ENCODE measurements at regions not wholly inside any gene's neighbourhood (a gene's known extent, or its start where the extent isn't known, plus 50 kb on each side); places are given as distances from the start of the nearest gene placed in this dataset.
"Not testable (repeated sequence)": the region's sequence is repeated elsewhere in the genome, so short reads cannot be mapped to it uniquely, and the experiment has no call there.

- no peak for DNase-seq
Measured at GRCh38 chr10:81680359-81680758, 194.6 kb upstream of the NRG3 start.

DNA sequence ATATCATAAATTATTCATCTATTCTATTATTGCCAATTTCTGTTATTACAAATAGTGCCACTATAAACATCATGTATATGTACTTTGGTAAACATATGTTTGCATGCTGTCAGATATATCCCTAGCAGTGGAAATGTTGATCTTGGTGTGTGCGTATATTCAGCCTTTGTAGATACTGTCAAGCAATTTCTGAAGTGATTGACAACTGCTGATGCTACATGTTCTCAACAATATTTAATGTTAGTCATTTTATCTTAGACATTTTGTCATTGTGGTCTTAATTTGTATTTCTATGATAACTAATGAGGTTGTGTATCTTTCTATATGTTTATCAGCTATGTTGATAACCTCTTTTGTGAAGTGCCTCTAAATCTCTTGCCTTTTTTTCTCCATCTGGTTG is 186.5 kb upstream of the NRG3 start:
- no peak for DNase-seq

DNA sequence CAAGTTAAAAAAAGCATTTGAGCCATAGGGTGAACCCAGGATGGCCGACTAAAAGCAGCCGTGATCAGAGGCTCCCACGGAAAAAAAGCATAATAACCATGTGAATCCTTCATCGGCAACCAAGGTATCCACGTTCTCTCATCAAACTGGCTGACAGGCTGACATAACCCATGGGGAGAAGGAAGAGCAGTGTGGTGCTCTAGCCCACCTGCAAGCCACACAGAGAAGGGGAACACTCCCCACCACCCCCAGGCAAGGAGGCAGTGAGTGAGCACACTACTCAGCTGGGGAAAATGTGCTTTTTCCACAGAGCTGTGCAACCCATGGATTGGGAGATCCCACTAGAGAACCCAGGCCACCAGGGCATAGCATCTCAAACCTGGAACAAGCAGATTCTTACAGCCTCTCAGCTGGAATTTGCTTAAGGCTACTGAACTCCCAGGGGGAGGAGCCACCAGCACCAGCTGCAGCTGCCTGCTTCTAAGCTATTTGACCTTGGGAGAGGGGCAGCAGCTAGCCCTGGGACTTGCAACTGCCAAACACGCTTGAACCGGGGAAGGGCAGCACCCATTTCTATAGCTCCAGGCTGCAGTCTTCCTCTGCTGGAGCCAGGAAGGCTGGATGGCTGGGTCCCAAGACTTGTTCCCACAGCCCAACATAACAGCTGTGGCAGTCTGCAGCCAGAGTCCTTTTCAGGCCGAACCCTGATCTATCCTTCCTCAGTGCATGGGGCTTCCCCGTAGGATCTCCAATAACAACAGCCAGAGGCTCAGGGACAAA is 178.2 kb upstream of the NRG3 start:
- no peak for DNase-seq

GRCh38 chr10:81704596-81704995 is 170.4 kb upstream of the NRG3 start:
- no peak for DNase-seq

GRCh38 chr10:81708416-81708815 is 166.6 kb upstream of the NRG3 start:
- no peak for DNase-seq

DNA sequence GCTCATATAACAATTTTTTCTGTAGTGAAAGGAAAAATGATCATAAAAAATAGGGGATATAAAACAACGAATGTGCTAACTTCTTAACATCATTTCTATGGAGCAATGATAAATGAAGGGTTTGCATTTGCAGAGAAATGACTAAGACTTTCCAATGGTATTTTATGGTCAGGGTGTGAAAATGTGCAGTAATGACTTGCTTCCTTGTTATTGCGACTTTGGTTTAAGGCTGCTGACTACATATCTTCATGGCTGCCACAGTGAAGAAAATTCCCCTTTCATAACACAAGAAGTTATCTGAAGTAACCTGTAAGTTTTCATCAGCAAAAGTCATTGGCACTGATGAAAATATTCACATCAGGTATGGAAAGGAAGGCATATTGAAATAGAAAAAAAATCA is 166.1 kb upstream of the NRG3 start:
- no peak for DNase-seq

- DNase-seq = no peak
Measured at GRCh38 chr10:81722399-81722798, 152.6 kb upstream of the NRG3 start.

GRCh38 chr10:81724431-81724830 is 150.6 kb upstream of the NRG3 start:
- DNase-seq = peak in 3 of 6 experiments; percentile 9 to 26 (median 12)

DNA sequence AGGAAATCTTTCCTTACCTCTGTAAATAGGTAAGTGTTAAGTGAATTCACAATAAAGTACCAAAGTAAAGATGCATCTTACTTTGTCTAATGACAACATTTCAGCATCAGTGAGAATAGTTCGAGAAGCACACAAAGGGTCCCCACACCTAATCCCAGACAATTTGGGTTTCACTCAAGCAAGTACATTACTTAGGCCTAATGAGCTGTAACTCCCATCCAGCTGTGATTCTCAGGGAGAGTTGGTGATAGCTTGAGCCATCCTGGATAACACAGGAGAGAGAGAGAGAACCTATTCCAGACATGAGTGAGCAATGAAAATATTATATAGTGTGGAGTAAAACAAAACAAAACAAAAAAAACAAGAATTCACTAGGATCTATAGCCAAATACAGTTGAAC is 149.1 kb upstream of the NRG3 start:
- DNase-seq = no peak

DNA sequence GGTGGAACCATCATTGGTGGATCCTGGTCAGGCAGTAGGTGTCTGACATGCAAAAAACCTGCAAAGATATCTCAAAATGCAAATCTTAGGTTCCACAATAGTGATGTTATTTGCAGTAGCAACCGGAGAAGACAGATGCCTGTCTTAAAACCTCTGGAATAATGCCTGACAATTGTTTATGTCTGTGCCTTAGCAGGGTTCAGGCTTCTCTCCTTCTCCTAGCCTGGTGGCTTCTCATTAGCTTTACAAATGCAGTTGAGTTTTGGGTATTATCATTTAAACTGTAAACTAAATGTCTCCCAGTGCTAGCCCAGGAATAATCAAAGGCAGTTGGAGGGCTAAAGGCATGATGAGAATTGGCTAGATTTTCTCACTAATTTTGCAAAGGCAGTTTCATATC is 146.3 kb upstream of the NRG3 start:
- DNase-seq = no peak

- no peak for DNase-seq
Measured at GRCh38 chr10:81730891-81731290, 144.1 kb upstream of the NRG3 start.

- DNase-seq = no peak
Measured at GRCh38 chr10:81733542-81733941, 141.5 kb upstream of the NRG3 start.

DNA sequence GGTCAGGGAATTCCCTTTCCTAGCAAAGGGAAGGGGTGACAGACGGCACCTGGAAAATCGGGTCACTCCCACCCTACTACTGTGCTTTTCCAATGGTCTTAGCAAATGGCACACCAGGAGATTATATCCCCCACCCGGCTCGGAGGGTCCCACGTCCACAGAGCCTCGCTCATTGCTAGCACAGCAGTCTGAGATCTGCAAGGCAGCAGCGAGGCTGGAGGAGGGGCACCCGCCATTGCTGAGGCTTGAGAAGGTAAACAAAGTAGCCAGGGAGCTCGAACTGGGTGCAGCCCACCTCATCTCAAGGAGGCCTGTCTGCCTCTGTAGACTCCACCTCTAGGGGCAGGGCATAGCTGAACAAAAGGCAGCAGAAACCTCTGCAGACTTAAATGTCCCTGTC is 139.8 kb upstream of the NRG3 start:
- not testable (repeated sequence) for DNase-seq

DNA sequence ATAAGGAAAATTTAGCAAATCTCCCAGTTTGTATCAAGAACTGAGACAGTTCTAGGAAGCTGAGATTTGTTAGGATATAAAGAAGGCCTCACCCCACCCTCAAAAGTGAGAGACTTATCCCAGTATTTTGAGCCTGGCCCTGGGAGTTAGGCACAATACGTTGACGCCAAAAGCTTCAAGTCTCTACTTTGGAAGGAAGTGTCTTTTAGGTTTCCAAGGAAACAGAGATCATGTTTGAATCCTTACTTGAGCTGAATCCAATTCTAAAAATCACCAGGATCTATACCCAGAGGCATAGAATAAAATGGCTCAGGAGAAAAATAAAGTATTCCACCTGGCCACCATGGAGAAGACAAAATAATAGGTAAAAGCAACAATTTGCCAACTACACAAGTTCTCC is 115.9 kb upstream of the NRG3 start:
- DNase-seq = no peak

DNA sequence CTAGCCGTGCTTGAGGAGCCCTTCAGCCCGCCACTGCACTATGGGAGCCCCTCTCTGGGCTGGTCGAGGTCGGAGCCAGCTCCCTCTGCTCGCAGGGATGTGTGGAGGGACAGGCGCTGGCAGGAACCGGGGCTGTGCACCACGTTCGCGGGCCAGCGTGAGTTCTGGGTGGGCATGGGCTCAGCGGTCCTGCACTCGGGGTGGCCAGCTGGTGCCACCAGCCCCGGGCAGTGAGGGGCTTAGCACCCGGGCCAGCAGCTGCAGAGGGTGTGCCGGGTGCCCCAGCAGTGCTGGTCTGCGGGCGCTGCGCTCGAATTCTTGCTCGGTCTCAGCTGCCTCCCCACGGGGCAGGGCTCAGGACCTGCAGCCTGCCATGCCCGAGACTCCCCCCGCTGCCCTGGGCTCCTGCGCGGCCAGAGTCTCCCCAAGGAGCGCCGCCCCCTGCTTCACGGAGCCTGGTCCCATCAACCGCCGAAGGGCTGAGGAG is 90.8 kb upstream of the NRG3 start:
- no peak for DNase-seq

DNA sequence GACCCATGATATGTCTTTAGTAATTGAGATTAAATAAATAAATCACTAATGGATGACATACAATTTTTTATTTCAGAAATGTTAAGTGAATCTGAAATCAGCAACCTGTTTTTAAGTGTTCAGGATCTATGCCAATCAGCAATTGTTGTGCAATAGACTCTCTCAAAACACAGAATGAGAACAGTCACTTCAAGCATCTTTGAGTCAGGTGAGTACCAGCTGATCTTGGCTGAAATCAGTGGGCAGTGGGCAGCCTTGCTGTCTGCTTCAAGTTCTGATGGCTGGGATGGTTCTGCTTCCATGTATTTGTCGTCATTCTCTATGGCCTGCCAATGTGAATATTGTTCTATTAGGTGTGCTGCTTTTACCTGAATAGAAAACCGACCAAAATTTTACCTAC is 82.3 kb upstream of the NRG3 start:
- no peak for DNase-seq

GRCh38 chr10:81806842-81807241 is 68.2 kb upstream of the NRG3 start:
- DNase-seq = no peak

- DNase-seq = no peak
Measured at GRCh38 chr10:81814842-81815241, 60.2 kb upstream of the NRG3 start.

- DNase-seq = no peak
Measured at GRCh38 chr10:81817596-81818170, 57.3 kb upstream of the NRG3 start.

GRCh38 chr10:81820418-81820817 is 54.6 kb upstream of the NRG3 start:
- DNase-seq = peak in 2 of 6 experiments; percentile 9 to 11

All from stimulated activated naive CD4-positive, alpha-beta T cell (primary cell).